HL-60 (cell line): ENCODE measurements at regions not wholly inside any gene's neighbourhood (a gene's known extent, or its start where the extent isn't known, plus 50 kb on each side); places are given as distances from the start of the nearest gene placed in this dataset.

Source experiments
- DNase-seq, 2 experiments: peaks; one replicate each; pipeline ENCODE4 v3.0.0-alpha.2; 2010 to 2020; ENCODE audit warnings: low read depth in 1 of 2, low spot score in 1 of 2
- H3K27ac ChIP-seq: fragments of 250-450 bp; sonication (Bioruptor Pico); replicated peaks from 2 replicates; pipeline ENCODE4 v1.5.1; 2020; ENCODE audit warnings: mild to moderate bottlenecking, moderate library complexity
- H3K27me3 ChIP-seq: fragments of 250-450 bp; sonication (Bioruptor Pico); 2 replicates; pipeline ENCODE4 v1.5.1; 2021; ENCODE audit warnings: mild to moderate bottlenecking, moderate library complexity; ENCODE audit not compliant: insufficient read depth, poor library complexity, severe bottlenecking
- H3K4me3 ChIP-seq: replicated peaks from 2 replicates; pipeline ENCODE4 v1.5.1; 2011; ENCODE audit warnings: mild to moderate bottlenecking, control low read depth, low read length; ENCODE audit not compliant: insufficient read depth
- GABPA ChIP-seq: IDR thresholded peaks from 2 replicates; pipeline ENCODE4 v1.6.1; 2012; ENCODE audit warnings: low read depth
- POLR2AphosphoS5 ChIP-seq: IDR thresholded peaks from 2 replicates; pipeline ENCODE4 v1.6.1; 2012; ENCODE audit warnings: low read depth
- SPI1 ChIP-seq: IDR thresholded peaks from 2 replicates; pipeline ENCODE4 v1.6.1; 2012; ENCODE audit warnings: low read depth, mild to moderate bottlenecking, borderline replicate concordance
- TF ChIP-seq, protein P1 (sequence below): IDR thresholded peaks from one replicate; pipeline ENCODE4 v1.5.1; 2011; ENCODE audit warnings: low read length, control low read depth, inconsistent platforms; ENCODE audit not compliant: insufficient read depth
- TF ChIP-seq, protein P2 (sequence below): IDR thresholded peaks from 2 replicates; pipeline ENCODE4 v1.6.1; 2012; ENCODE audit warnings: low read depth; ENCODE audit not compliant: insufficient replicate concordance

DNA sequence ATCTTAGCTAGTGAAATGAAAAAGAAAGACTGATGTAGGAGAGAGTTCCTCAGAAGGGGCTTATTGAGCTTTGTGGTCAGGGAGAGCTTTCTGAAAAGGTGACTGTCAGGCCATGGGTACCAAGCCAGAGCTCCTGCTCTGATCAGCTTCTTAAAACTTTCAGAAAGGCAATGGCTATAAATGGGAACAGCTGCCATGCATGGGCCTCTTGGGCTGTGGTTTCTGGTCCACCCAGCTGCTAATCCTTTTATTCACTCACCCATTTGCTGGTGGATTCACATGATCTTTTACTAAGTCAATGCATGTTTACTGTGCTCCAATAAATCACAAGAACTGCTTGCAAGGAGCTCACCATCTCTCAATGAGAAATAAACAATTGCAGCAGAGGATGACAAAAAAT lies 60.1 kb upstream of the ZPBP start:
- no peak for DNase-seq
- H3K27ac ChIP-seq = no peak overlapping the region
- TF ChIP-seq, protein P1, sequence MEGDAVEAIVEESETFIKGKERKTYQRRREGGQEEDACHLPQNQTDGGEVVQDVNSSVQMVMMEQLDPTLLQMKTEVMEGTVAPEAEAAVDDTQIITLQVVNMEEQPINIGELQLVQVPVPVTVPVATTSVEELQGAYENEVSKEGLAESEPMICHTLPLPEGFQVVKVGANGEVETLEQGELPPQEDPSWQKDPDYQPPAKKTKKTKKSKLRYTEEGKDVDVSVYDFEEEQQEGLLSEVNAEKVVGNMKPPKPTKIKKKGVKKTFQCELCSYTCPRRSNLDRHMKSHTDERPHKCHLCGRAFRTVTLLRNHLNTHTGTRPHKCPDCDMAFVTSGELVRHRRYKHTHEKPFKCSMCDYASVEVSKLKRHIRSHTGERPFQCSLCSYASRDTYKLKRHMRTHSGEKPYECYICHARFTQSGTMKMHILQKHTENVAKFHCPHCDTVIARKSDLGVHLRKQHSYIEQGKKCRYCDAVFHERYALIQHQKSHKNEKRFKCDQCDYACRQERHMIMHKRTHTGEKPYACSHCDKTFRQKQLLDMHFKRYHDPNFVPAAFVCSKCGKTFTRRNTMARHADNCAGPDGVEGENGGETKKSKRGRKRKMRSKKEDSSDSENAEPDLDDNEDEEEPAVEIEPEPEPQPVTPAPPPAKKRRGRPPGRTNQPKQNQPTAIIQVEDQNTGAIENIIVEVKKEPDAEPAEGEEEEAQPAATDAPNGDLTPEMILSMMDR = no peak
- TF ChIP-seq POLR2AphosphoS5 = no peak
- TF ChIP-seq, protein P2, sequence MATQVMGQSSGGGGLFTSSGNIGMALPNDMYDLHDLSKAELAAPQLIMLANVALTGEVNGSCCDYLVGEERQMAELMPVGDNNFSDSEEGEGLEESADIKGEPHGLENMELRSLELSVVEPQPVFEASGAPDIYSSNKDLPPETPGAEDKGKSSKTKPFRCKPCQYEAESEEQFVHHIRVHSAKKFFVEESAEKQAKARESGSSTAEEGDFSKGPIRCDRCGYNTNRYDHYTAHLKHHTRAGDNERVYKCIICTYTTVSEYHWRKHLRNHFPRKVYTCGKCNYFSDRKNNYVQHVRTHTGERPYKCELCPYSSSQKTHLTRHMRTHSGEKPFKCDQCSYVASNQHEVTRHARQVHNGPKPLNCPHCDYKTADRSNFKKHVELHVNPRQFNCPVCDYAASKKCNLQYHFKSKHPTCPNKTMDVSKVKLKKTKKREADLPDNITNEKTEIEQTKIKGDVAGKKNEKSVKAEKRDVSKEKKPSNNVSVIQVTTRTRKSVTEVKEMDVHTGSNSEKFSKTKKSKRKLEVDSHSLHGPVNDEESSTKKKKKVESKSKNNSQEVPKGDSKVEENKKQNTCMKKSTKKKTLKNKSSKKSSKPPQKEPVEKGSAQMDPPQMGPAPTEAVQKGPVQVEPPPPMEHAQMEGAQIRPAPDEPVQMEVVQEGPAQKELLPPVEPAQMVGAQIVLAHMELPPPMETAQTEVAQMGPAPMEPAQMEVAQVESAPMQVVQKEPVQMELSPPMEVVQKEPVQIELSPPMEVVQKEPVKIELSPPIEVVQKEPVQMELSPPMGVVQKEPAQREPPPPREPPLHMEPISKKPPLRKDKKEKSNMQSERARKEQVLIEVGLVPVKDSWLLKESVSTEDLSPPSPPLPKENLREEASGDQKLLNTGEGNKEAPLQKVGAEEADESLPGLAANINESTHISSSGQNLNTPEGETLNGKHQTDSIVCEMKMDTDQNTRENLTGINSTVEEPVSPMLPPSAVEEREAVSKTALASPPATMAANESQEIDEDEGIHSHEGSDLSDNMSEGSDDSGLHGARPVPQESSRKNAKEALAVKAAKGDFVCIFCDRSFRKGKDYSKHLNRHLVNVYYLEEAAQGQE = no peak
- no peak for TF ChIP-seq SPI1
- TF ChIP-seq GABPA = no peak

DNA sequence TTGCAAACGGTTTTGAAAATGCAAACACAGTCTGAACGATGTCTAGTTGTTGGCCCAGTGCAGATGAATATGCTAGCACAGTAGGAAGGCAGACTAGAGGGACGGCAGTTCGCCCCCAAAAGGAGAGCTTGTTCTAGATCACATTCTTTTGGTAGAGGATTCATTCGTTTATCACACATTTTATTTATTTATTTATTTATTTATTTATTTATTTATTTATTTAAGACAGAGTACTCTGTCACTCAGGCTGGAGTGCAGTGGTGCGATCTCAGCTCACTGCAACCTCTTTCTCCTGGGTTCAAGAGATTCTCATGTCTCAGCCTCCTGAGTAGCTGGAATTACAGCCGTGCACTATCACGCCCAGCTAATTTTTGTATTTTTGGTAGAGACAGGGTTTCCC lies 59.4 kb upstream of the ZPBP start:
- no peak for DNase-seq
- TF ChIP-seq GABPA = no peak
- no peak for TF ChIP-seq POLR2AphosphoS5
- TF ChIP-seq, protein P1 = no peak
- TF ChIP-seq, protein P2 = no peak
- no peak for TF ChIP-seq SPI1
- no peak overlapping the region for H3K27ac ChIP-seq
- no peaks in the 10 kb centered on the region for H3K27me3 ChIP-seq
- no peak overlapping the region for H3K4me3 ChIP-seq

More for the DNA sequence above, 60.1 kb upstream of the ZPBP start:
- Histone ChIP-seq H3K27me3 (no peaks in the 10 kb centered on the region), H3K4me3 (no peak overlapping the region)

DNA sequence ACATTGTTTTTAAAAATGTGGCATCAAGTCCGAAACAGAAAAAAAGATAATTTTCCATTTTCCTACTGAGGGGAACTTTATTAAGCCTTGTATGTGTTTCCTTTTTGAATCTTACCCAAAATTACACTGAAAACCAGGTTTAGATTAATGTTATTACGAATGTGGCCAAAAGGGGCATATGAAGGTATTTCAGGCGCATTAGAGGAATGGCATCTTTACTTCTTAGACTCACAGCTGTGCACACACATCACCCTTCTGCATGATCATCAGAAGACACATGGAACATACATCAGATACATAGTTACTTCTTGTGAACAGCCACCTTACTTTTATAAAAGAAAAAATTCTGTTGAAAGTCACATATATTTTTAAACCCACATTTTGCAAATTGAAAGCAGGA lies 58.6 kb upstream of the ZPBP start:
- H3K4me3 ChIP-seq = no peak overlapping the region
- H3K27me3 ChIP-seq = no peaks in the 10 kb centered on the region
- no peak overlapping the region for H3K27ac ChIP-seq
- DNase-seq = no peak
- TF ChIP-seq, protein P1 = no peak

DNA sequence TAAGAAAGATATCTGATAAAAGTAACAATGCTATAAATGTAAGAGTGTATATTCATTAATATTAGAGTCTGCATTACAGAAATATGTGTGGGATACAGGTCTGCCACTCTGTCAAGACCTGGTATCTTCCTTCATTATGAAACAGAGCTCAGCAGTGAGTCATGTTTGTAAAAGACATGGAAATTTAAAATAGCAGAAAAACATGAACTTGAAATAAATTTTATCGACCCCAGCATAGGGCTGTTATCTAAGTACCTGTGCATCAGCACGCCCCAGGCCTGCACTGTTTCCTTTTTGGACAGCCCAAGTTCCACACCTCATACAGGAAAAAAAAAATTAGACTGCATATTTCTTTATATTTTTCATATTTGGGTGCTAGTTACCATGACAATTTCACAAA lies 58.0 kb upstream of the ZPBP start:
- TF ChIP-seq POLR2AphosphoS5 = no peak
- TF ChIP-seq, protein P1 = no peak
- TF ChIP-seq, protein P2 = no peak
- TF ChIP-seq SPI1 = no peak
- TF ChIP-seq GABPA = no peak
- H3K4me3 ChIP-seq = no peak overlapping the region
- H3K27ac ChIP-seq = no peak overlapping the region
- no peak for DNase-seq
- H3K27me3 ChIP-seq = no peaks in the 10 kb centered on the region
